ENCODE measurements at regions not wholly inside any gene's neighbourhood (a gene's known extent, or its start where the extent isn't known, plus 50 kb on each side); places are given as distances from the start of the nearest gene placed in this dataset.

- DNase-seq (ENCODE audit: low spot score): no peak
These were observed 536.8 kb upstream of the JAG1 start for GRCh38 chr20:11210611-11211010.

- DNase-seq (ENCODE audit: low spot score): no peak
These were observed 538.5 kb upstream of the JAG1 start for GRCh38 chr20:11212272-11212671.

GRCh38 chr20:11212902-11213301, 539.1 kb upstream of the JAG1 start:
- no peak for DNase-seq (ENCODE audit: low spot score)

GRCh38 chr20:11214256-11214840, 540.5 kb upstream of the JAG1 start:
- DNase-seq (ENCODE audit: low spot score): no peak

- peak; percentile 78 for DNase-seq (ENCODE audit: low spot score)
These were observed 542.9 kb upstream of the JAG1 start for GRCh38 chr20:11216451-11217314.

GRCh38 chr20:11217326-11218172, 543.8 kb upstream of the JAG1 start:
- peak; percentile 33 for DNase-seq (ENCODE audit: low spot score)

- DNase-seq (ENCODE audit: low spot score): no peak
These were observed 544.4 kb upstream of the JAG1 start for GRCh38 chr20:11218173-11218680.

GRCh38 chr20:11219192-11219591, 545.4 kb upstream of the JAG1 start:
- DNase-seq (ENCODE audit: low spot score): no peak

GRCh38 chr20:11221046-11221445, 547.2 kb upstream of the JAG1 start:
- no peak for DNase-seq (ENCODE audit: low spot score)

- DNase-seq (ENCODE audit: low spot score): no peak
These were observed 548.4 kb upstream of the JAG1 start for GRCh38 chr20:11222243-11222642.

- no peak for DNase-seq (ENCODE audit: low spot score)
These were observed 553.8 kb upstream of the JAG1 start for GRCh38 chr20:11227602-11228001.

GRCh38 chr20:11229772-11230171, 556.0 kb upstream of the JAG1 start:
- DNase-seq (ENCODE audit: low spot score): peak; percentile 91

- no peak for DNase-seq (ENCODE audit: low spot score)
These were observed 557.2 kb upstream of the JAG1 start for GRCh38 chr20:11230999-11231398.

- DNase-seq (ENCODE audit: low spot score): no peak
These were observed 558.2 kb upstream of the JAG1 start for GRCh38 chr20:11231742-11232648.

- no peak for DNase-seq (ENCODE audit: low spot score)
These were observed 559.1 kb upstream of the JAG1 start for GRCh38 chr20:11232896-11233295.

- DNase-seq (ENCODE audit: low spot score): no peak
These were observed 560.4 kb upstream of the JAG1 start for GRCh38 chr20:11234181-11234580.

GRCh38 chr20:11234608-11235007, 560.8 kb upstream of the JAG1 start:
- DNase-seq (ENCODE audit: low spot score): no peak

GRCh38 chr20:11235058-11235457, 561.3 kb upstream of the JAG1 start:
- DNase-seq (ENCODE audit: low spot score): peak; percentile 96

- no peak for DNase-seq (ENCODE audit: low spot score)
These were observed 568.5 kb upstream of the JAG1 start for GRCh38 chr20:11242320-11242719.

- DNase-seq (ENCODE audit: low spot score): no peak
These were observed 571.6 kb upstream of the JAG1 start for GRCh38 chr20:11245431-11245830.

GRCh38 chr20:11246251-11246775, 572.5 kb upstream of the JAG1 start:
- no peak for DNase-seq (ENCODE audit: low spot score)
